ENCODE measurements at regions not wholly inside any gene's neighbourhood (a gene's known extent, or its start where the extent isn't known, plus 50 kb on each side); places are given as distances from the start of the nearest gene placed in this dataset.

DNA sequence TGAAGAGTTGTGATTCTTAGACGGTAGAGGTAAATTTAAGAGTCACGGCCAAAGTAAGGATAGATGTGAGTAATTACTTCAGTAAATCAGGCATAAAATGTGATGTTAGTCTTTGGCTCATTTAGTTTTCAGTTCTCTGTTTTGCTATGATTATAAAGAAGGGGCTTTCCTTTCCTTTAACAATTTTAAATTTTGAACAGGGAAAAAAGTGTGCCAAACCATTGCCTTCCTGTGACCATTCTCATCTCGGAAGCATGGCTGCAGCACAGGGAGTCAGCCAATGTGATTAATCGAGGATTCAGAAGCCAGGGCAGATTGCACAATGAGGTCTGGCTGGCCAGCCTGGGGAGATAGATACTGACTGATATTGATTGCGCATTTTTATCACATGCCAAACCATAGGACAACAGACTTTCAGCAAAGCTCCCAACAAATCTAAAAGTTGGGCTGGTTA lies 480.2 kb upstream of the PRICKLE1 start:
- ChIA-PET POLR2A (ENCODE audit: low non-redundant PET) (no interaction called here), CTCF (no interaction called here)
- TF ChIP-seq, protein P1, sequence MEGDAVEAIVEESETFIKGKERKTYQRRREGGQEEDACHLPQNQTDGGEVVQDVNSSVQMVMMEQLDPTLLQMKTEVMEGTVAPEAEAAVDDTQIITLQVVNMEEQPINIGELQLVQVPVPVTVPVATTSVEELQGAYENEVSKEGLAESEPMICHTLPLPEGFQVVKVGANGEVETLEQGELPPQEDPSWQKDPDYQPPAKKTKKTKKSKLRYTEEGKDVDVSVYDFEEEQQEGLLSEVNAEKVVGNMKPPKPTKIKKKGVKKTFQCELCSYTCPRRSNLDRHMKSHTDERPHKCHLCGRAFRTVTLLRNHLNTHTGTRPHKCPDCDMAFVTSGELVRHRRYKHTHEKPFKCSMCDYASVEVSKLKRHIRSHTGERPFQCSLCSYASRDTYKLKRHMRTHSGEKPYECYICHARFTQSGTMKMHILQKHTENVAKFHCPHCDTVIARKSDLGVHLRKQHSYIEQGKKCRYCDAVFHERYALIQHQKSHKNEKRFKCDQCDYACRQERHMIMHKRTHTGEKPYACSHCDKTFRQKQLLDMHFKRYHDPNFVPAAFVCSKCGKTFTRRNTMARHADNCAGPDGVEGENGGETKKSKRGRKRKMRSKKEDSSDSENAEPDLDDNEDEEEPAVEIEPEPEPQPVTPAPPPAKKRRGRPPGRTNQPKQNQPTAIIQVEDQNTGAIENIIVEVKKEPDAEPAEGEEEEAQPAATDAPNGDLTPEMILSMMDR (conservative IDR thresholded peaks at IDR 0.05; ENCODE audit: low read depth): no peak
- H3K27ac ChIP-seq: no peak overlapping the region
- no peak for DNase-seq (ENCODE audit: low spot score)

DNA sequence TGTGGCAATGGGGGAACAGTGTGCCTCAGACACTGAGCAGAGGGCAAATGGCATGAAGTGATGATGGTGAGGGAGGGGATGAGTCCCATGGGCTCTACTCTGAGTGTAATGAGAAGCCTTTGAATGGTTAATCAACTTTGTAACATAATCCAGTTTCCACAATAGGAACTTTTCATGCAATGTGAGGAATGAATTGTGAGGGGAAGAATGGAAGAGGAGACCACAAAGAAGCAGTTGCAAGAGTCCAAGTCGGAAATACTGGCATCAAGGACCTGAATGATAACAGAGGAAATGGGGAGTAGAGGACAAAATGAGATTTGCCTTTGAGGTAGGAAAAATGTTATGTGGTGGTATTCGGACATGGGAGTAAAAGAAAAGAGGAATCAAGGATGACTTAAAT lies 476.9 kb upstream of the PRICKLE1 start:
- H3K27ac ChIP-seq: no peak overlapping the region
- POLR2A ChIA-PET (ENCODE audit: low non-redundant PET): no interaction called here
- CTCF ChIA-PET: no interaction called here
- TF ChIP-seq, protein P1 (conservative IDR thresholded peaks at IDR 0.05; ENCODE audit: low read depth): no peak
- DNase-seq (ENCODE audit: low spot score): no peak

DNA sequence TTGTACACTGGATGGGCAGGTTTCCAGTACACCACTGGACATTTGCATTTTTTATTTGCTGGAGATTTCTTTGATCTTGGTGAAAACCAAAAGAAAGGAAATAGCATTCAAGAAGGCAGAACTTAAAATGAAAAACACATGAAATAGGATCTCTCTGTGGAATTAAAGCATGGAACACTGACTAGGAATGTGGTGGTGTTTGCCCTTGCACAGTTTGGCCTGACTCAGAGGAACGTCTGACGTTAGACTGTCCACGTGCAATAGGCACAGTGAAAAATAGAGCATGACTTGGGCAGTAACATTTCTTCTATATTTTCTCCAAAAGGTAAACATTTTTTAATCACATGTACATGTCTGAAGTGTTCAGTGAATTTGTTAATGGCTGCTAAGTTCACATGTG lies 474.1 kb upstream of the PRICKLE1 start:
- CTCF ChIA-PET: no interaction called here
- no peak for DNase-seq (ENCODE audit: low spot score)
- POLR2A ChIA-PET (ENCODE audit: low non-redundant PET): no interaction called here
- TF ChIP-seq, protein P1 (conservative IDR thresholded peaks at IDR 0.05; ENCODE audit: low read depth): no peak
- no peak overlapping the region for H3K27ac ChIP-seq

DNA sequence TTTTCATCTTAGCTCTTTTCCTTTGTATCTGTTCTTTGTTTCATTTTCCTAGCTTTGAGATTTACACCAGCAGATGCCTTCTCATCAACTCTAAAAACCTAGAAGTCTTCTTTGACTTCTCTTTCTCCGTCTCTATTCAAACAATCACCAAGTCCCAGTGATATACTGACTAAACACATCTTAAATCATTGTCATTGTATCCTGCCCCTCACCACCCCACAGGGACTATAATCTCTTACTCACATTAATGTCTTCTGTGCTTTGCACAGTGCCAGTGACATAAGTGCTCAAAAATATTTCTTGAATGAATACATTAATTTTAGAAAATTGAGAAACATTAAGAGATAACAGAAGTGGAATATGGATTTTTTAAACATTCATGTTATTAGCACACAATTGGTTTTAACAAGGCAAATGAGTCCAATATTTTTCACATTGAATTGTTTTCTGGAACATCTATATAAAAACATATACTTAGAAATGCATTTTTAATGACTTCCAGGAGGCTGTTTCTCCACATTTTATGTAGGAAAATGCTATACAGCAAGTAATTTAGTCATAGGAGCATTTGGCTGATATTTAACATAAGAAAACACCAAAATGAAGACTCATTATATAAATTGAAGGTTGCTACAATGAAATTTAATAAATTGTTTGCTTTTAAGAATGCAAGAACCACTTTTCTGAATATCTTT lies 472.8 kb upstream of the PRICKLE1 start:
- CTCF ChIA-PET: no interaction called here
- TF ChIP-seq, protein P1 (conservative IDR thresholded peaks at IDR 0.05; ENCODE audit: low read depth): no peak
- no peak overlapping the region for H3K27ac ChIP-seq
- DNase-seq (ENCODE audit: low spot score): no peak
- POLR2A ChIA-PET (ENCODE audit: low non-redundant PET): no interaction called here

DNA sequence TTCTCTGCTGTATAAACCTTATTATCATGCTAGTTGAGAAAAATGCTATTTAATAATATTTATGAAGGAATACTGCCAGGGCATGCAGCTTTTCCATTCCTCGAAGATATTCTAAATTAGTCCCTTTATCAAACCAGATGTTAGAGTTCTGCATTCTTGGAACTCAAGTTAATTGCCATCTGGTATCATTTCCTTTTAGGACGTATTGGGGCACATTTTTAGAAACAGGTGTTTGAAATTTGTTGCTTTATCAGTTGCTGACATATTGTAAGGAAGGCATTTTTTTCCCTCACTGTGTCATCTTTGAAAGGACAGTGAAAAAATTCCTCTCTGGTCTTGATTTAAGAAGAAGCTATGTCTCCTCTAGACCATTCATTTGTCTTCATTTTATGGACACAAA lies 471.2 kb upstream of the PRICKLE1 start:
- no peak for DNase-seq (ENCODE audit: low spot score)
- POLR2A ChIA-PET (ENCODE audit: low non-redundant PET): no interaction called here
- TF ChIP-seq, protein P1 (conservative IDR thresholded peaks at IDR 0.05; ENCODE audit: low read depth): no peak
- CTCF ChIA-PET: interaction anchor here (0.6 kb wide), 1 partner anchor 26 kb away, joined by 4 read pairs; no protein-coding TSS in a partner anchor
- no peak overlapping the region for H3K27ac ChIP-seq

DNA sequence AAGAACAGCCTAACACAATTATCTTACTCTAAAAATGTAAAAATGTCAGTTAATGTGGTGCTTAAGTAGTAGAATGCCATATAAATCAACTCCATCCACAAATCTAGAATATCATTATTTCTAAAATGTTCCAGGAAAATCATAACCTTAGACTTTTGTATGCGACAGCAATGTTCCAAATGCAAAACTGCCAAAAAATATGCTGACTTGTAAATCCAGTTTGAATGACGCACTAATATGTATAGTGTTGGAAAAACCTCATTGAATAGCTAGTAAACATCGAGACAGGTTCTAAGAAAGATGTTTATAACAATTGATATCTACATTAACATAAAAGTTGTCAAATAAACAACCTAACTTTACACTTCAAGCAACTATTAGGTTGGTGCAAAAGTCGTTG lies 469.1 kb upstream of the PRICKLE1 start:
- CTCF ChIA-PET: interaction anchor here (0.6 kb wide), 1 partner anchor 136 kb away, joined by 3 read pairs; no protein-coding TSS in a partner anchor
- H3K27ac ChIP-seq: no peak overlapping the region
- TF ChIP-seq, protein P1 (conservative IDR thresholded peaks at IDR 0.05; ENCODE audit: low read depth): no peak
- POLR2A ChIA-PET (ENCODE audit: low non-redundant PET): no interaction called here
- no peak for DNase-seq (ENCODE audit: low spot score)
